Heart left ventricle (tissue), 16 donors: ENCODE measurements at regions not wholly inside any gene's neighbourhood (a gene's known extent, or its start where the extent isn't known, plus 50 kb on each side); places are given as distances from the start of the nearest gene placed in this dataset.
"Not testable (repeated sequence)": the region's sequence is repeated elsewhere in the genome, so short reads cannot be mapped to it uniquely, and the experiment has no call there.

Experiments used
- ATAC-seq, 4 donors: fragments of 200-7000 bp; cut with Tn5 transposase; one replicate each; pipeline ENCODE4 v1.9.1; 2020 to 2022; ENCODE audit warnings: moderate library complexity in 4 of 4, mild to moderate bottlenecking in 3 of 4, moderate number of reproducible peaks in 1 of 4
- DNase-seq, 5 donors: peaks; one replicate each; pipeline ENCODE4 v3.0.0-alpha.2; 2020
- H3K27ac ChIP-seq, 12 donors: fragments of 200-600 bp; sonication (generic) in 4 of 12; one replicate each; pipeline versions ENCODE4 v1.5.0 to v1.8.0; 2016 to 2022; ENCODE audit warnings: mild to moderate bottlenecking in 2 of 12
- H3K27me3 ChIP-seq, 9 donors: fragments of 200-600 bp; sonication (generic) in 2 of 9; one replicate each; pipeline versions ENCODE4 v1.5.1 to v1.8.0; 2016 to 2022; ENCODE audit warnings: mild to moderate bottlenecking in 3 of 9
- H3K36me3 ChIP-seq, 9 donors: fragments of 200-600 bp; sonication (generic) in 2 of 9; one replicate each; pipeline versions ENCODE4 v1.5.0 to v1.8.0; 2018 to 2022; ENCODE audit warnings: mild to moderate bottlenecking in 2 of 9
- H3K4me1 ChIP-seq, 12 donors: fragments of 200-600 bp; sonication (generic) in 4 of 12; one replicate each; pipeline versions ENCODE4 v1.5.0 to v1.8.0; 2016 to 2022; ENCODE audit warnings: mild to moderate bottlenecking in 3 of 12
- H3K4me3 ChIP-seq, 12 donors: fragments of 200-600 bp; sonication (generic) in 4 of 12; one replicate each; pipeline versions ENCODE4 v1.5.0 to v1.8.0; 2017 to 2022; ENCODE audit warnings: mild to moderate bottlenecking in 9 of 12, moderate library complexity in 4 of 12
- H3K9me3 ChIP-seq, 12 donors: fragments of 200-600 bp; sonication (generic) in 4 of 12; one replicate each; pipeline versions ENCODE4 v1.5.0 to v1.8.0; 2016 to 2022; ENCODE audit warnings: mild to moderate bottlenecking in 1 of 12
- CTCF ChIP-seq, 12 donors: fragments of 200-600 bp; sonication (generic) in 4 of 12; IDR thresholded peaks; one replicate each; pipeline versions ENCODE4 v1.5.0 to v1.8.0; 2018 to 2022; ENCODE audit warnings: antibody characterized with exemption in 12 of 12, mild to moderate bottlenecking in 5 of 12
- POLR2A ChIP-seq, 2 donors: fragments of 450-650 bp; IDR thresholded peaks; one replicate each; pipeline ENCODE4 v1.6.1; 2017; ENCODE audit warnings: antibody characterized with exemption in 2 of 2, mild to moderate bottlenecking in 2 of 2, moderate library complexity in 2 of 2
- WGBS, 4 donors: extraction: QIAGEN DNeasy Blood & Tissue Kit in 2 of 4; methylation state at CpG; one replicate each; pipeline versions ENCODE4 v1.1.5 to v1.1.7; 2013 to 2018; 5-methylcytosine and 5-hydroxymethylcytosine counted together
- intact Hi-C, 10 donors: fragments of 100-400 bp; cut with DNase I; formaldehyde crosslinking; loops; one replicate each; pipeline versions ENCODE4 v1.11.1 to v1.14.2; 2022
- donor health status: ischemic (EF 13 %, LVEDD 7.1; RV severe dilation, severe dysfunction).
- donor health status: healthy with polysubstance abuse.
- donor health status: DM: no; HTN: yes; CAD: no.
- donor health status: DM: no; HTN: no; CAD: no.
- donor health status: ischemic (EF 25% LVEDD 6.9; RV normal size, moderate dysfunction).
- donor health status: ischemic (EF 25% LVEDD 5.7; RV mildly dilated, moderate dysfunction).
- donor health status: healthy.
- donor health status: DM: yes; HTN: yes; CAD: no.
- donor health status: ischemic (EF 35%, LVEDD 5.7; RV mildly dilated, moderate dysfunction).
- donor health status: nonischemic (EF 11% LVEDD 7.7; RV severe dilation, severe dysfunction).
- donor health status: DM: yes; HTN: yes; CAD: no.
- donor health status: PGD.
- donor health status: ischemic (EF 29% LVEDD 5.4; RV normal size, mild dysfunction).
- donor health status: nonischemic (EF 23%, LVEDD 6.1; RV moderate dilation, normal function).

DNA sequence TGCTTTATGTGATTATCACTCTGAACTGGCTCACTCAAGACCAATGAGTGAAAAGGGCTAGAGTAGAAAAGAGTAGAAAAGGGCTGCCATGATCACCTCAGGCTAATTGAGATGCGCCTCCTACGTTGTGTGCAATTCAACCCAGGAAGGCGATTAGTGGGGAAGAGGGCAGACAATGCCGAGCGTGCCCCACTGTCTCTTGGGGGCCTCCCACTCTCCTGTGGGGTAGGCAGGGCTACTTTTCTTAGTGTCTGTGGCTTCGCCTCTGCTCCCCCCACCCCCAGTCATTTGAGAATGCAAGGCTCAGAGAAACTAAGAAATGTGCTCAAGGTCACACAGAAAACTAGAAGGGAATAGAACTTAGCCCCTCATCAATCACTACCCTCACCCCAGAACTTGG is 57.7 kb upstream of the RASD2 start:
- Histone ChIP-seq H3K27ac (no peak overlapping the region), H3K4me1 (peaks cover 0 to 22% (median 7%) of the 10 kb centered on the region in 12 donors), H3K9me3 (peaks cover 0 to 3% (median 0%) of the 10 kb centered on the region in 12 donors), H3K27me3 (peaks cover 0 to 6% (median 0%) of the 10 kb centered on the region in 9 donors), H3K4me3 (no peak overlapping the region), H3K36me3 (no peaks in the 10 kb centered on the region)
- intact Hi-C loops: no loop called here
- ATAC-seq (no peak), DNase-seq (no peak)
- 80 to 88% (median 83%) methylated on average over 6 of the region's 6 CpGs for WGBS, 4 donors
- TF ChIP-seq POLR2A (IDR thresholded peaks at IDR 0.05): no peak
- no peak for TF ChIP-seq CTCF (IDR thresholded peaks at IDR 0.05)

GRCh38 chr22:35483730-35484129 is 56.9 kb upstream of the RASD2 start:
- TF ChIP-seq POLR2A (IDR thresholded peaks at IDR 0.05): no peak
- TF ChIP-seq CTCF (IDR thresholded peaks at IDR 0.05): no peak
- 67 to 76% (median 68%) methylated on average over 3 of the region's 3 CpGs for whole genome bisulfite sequencing, 4 donors
- intact Hi-C loops: no loop called here
- no peak overlapping the region for H3K27ac ChIP-seq
- no peak for DNase-seq
- peaks cover 0 to 3% (median 0%) of the 10 kb centered on the region in 12 donors for H3K9me3 ChIP-seq
- no peak for ATAC-seq
- H3K4me1 ChIP-seq: peaks cover 0 to 16% (median 6%) of the 10 kb centered on the region in 12 donors
- H3K36me3 ChIP-seq: no peaks in the 10 kb centered on the region
- H3K4me3 ChIP-seq: no peak overlapping the region
- peaks cover 0 to 3% (median 0%) of the 10 kb centered on the region in 9 donors for H3K27me3 ChIP-seq

- WGBS, 4 donors: 85 to 90% (median 87%) methylated on average over 16 of the region's 16 CpGs
- no peaks in the 10 kb centered on the region for H3K36me3 ChIP-seq
- H3K4me1 ChIP-seq: peaks cover 0 to 15% (median 6%) of the 10 kb centered on the region in 12 donors
- TF ChIP-seq POLR2A (IDR thresholded peaks at IDR 0.05) (no peak), CTCF (IDR thresholded peaks at IDR 0.05) (no peak)
- peaks cover 0 to 3% (median 0%) of the 10 kb centered on the region in 12 donors for H3K9me3 ChIP-seq
- intact Hi-C loops: loop anchor here in 1 of 10 donors (5.0 kb wide), 1 partner anchor 52 kb away; no protein-coding TSS in a partner anchor
- DNase-seq: no peak
- H3K27me3 ChIP-seq: peaks cover 0 to 3% (median 0%) of the 10 kb centered on the region in 9 donors
- peak overlapping the region in 1 of 12 donors; percentile 3 for H3K27ac ChIP-seq
- no peak for ATAC-seq
- no peak overlapping the region for H3K4me3 ChIP-seq
Measured at GRCh38 chr22:35484651-35485556, 55.7 kb upstream of the RASD2 start.

GRCh38 chr22:35486116-35486631 is 54.5 kb upstream of the RASD2 start:
- ATAC-seq (no peak), DNase-seq (no peak)
- H3K4me1 ChIP-seq: peaks cover 0 to 3% (median 0%) of the 10 kb centered on the region in 12 donors
- WGBS, 4 donors: 89 to 92% (median 92%) methylated on average over 11 of the region's 11 CpGs
- peaks cover 0 to 3% (median 0%) of the 10 kb centered on the region in 12 donors for H3K9me3 ChIP-seq
- peaks cover 0 to 3% (median 0%) of the 10 kb centered on the region in 9 donors for H3K27me3 ChIP-seq
- H3K36me3 ChIP-seq: no peaks in the 10 kb centered on the region
- intact Hi-C loops: loop anchor here in 1 of 10 donors (5.0 kb wide), 1 partner anchor 51 kb away; no protein-coding TSS in a partner anchor
- H3K4me3 ChIP-seq: no peak overlapping the region
- H3K27ac ChIP-seq: no peak overlapping the region
- TF ChIP-seq POLR2A (IDR thresholded peaks at IDR 0.05) (no peak), CTCF (IDR thresholded peaks at IDR 0.05) (no peak)

DNA sequence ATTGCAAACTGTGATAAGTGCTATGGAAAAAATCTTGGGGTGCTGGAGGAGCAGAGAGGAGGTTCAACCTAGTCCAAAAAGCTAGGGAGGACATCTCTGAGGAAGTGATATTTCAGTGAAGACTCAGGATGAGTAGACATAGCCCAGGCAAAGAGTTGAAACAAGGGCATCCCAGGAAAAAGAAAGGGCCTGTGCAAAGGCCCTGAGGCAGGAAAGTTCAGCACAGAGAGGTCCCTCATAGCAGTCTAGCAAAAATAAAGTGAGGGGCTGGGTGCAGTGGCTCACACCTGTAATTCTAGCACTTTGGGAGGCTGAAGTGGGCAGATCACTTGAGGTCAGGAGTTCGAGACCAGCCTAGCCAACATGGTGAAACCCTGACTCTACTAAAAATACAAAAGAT is 53.0 kb upstream of the RASD2 start:
- not testable (repeated sequence) for ATAC-seq

More for the DNA sequence above, 53.0 kb upstream of the RASD2 start:
- H3K27me3 ChIP-seq, DNase-seq, H3K27ac ChIP-seq, H3K4me3 ChIP-seq, H3K9me3 ChIP-seq, H3K4me1 ChIP-seq, H3K36me3 ChIP-seq: not testable (repeated sequence)
- WGBS, 4 donors: 88 to 97% (median 96%) methylated on average over 1 of the region's 1 CpG
- intact Hi-C loops: loop anchor here in 1 of 10 donors (5.0 kb wide), 1 partner anchor 50 kb away; no protein-coding TSS in a partner anchor
